ENCODE measurements at regions not wholly inside any gene's neighbourhood (a gene's known extent, or its start where the extent isn't known, plus 50 kb on each side); places are given as distances from the start of the nearest gene placed in this dataset.
"Not testable (repeated sequence)": the region's sequence is repeated elsewhere in the genome, so short reads cannot be mapped to it uniquely, and the experiment has no call there.

- ATAC-seq: no peak
- TF ChIP-seq TCF4 (CRISPR knock-in tag; IDR thresholded peaks at IDR 0.05; ENCODE audit: borderline replicate concordance) (no peak), ARNTL (CRISPR knock-in tag; IDR thresholded peaks at IDR 0.05; ENCODE audit: borderline replicate concordance, low read depth) (no peak), ZFP3 (CRISPR knock-in tag; IDR thresholded peaks at IDR 0.05) (no peak), ZFP30 (CRISPR knock-in tag; IDR thresholded peaks at IDR 0.05) (no peak), POU6F1 (CRISPR knock-in tag; IDR thresholded peaks at IDR 0.05; ENCODE audit: borderline replicate concordance, low read depth) (no peak), OSR1 (CRISPR knock-in tag; IDR thresholded peaks at IDR 0.05) (no peak), TSHZ2 (CRISPR knock-in tag; IDR thresholded peaks at IDR 0.05) (no peak), ZC3H10 (CRISPR knock-in tag; IDR thresholded peaks at IDR 0.05) (no peak), TOX (CRISPR knock-in tag; IDR thresholded peaks at IDR 0.05; ENCODE audit: borderline replicate concordance) (no peak), ZNF565 (CRISPR knock-in tag; conservative IDR thresholded peaks at IDR 0.05; ENCODE audit: low read depth) (no peak), ZNF8 (CRISPR knock-in tag; IDR thresholded peaks at IDR 0.05) (no peak)
Measured at GRCh38 chr6:85856235-85856634, 213.5 kb upstream of the SYNCRIP start.

GRCh38 chr6:85838351-85839119, 195.8 kb upstream of the SYNCRIP start:
- not testable (repeated sequence) for ATAC-seq

- no peak for ATAC-seq
- TF ChIP-seq SNAI2 (CRISPR knock-in tag; IDR thresholded peaks at IDR 0.05): no peak
- no peak for TF ChIP-seq OSR1 (CRISPR knock-in tag; IDR thresholded peaks at IDR 0.05)
- no peak for TF ChIP-seq ARNTL (CRISPR knock-in tag; IDR thresholded peaks at IDR 0.05; ENCODE audit: borderline replicate concordance, low read depth)
- no peak for TF ChIP-seq GLIS3 (CRISPR knock-in tag; IDR thresholded peaks at IDR 0.05)
- TF ChIP-seq RARB (CRISPR knock-in tag; IDR thresholded peaks at IDR 0.05): no peak
- no peak for TF ChIP-seq ZC3H10 (CRISPR knock-in tag; IDR thresholded peaks at IDR 0.05)
- TF ChIP-seq BACH2 (CRISPR knock-in tag; IDR thresholded peaks at IDR 0.05; ENCODE audit: borderline replicate concordance): no peak
- no peak for TF ChIP-seq PATZ1 (CRISPR knock-in tag; IDR thresholded peaks at IDR 0.05; ENCODE audit: borderline replicate concordance)
- no peak for TF ChIP-seq TSHZ2 (CRISPR knock-in tag; IDR thresholded peaks at IDR 0.05)
- no peak for TF ChIP-seq ZFP30 (CRISPR knock-in tag; IDR thresholded peaks at IDR 0.05)
- TF ChIP-seq ZFP3 (CRISPR knock-in tag; IDR thresholded peaks at IDR 0.05): no peak
- no peak for TF ChIP-seq CSDC2 (CRISPR knock-in tag; IDR thresholded peaks at IDR 0.05)
- no peak for TF ChIP-seq ESRRG (CRISPR knock-in tag; IDR thresholded peaks at IDR 0.05)
- TF ChIP-seq POU6F1 (CRISPR knock-in tag; IDR thresholded peaks at IDR 0.05; ENCODE audit: borderline replicate concordance, low read depth): no peak
- no peak for TF ChIP-seq CREB5 (CRISPR knock-in tag; IDR thresholded peaks at IDR 0.05; ENCODE audit: low read depth)
- no peak for TF ChIP-seq TOX (CRISPR knock-in tag; IDR thresholded peaks at IDR 0.05; ENCODE audit: borderline replicate concordance)
- no peak for TF ChIP-seq PPARA (CRISPR knock-in tag; IDR thresholded peaks at IDR 0.05; ENCODE audit: borderline replicate concordance)
- TF ChIP-seq ZNF70 (CRISPR knock-in tag; IDR thresholded peaks at IDR 0.05): no peak
Measured at GRCh38 chr6:85828973-85829372, 186.3 kb upstream of the SYNCRIP start.

All from SK-N-SH treated with all-trans-retinoic acid at 6 μM for 48 hours (cell line).